ENCODE measurements at regions not wholly inside any gene's neighbourhood (a gene's known extent, or its start where the extent isn't known, plus 50 kb on each side); places are given as distances from the start of the nearest gene placed in this dataset.
"Not testable (repeated sequence)": the region's sequence is repeated elsewhere in the genome, so short reads cannot be mapped to it uniquely, and the experiment has no call there.

DNA sequence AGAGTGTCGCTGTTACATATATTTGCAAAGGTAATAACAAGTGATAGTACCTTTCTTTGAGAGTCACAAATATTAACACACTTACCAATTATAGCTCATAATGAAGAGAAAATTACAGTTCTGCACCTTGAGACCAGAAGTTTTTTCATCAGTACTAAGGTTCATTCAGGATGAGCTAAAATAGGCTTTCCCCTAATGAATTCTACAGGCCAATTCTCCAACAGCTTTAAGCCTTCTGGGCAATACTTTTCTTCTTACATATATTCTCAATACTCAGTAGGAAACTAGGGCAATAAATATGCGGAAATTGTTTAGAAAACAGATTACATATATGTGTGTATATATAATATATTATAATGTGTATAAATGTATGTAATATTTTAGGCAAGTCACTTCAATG is 2672.8 kb upstream of the PCDH20 start:
- H3K36me3 ChIP-seq (ENCODE audit: insufficient read depth, insufficient read length, low read length), result no peaks in the 10 kb centered on the region
- H3K9ac ChIP-seq (ENCODE audit: insufficient read length, low read depth), result no peak overlapping the region
- H3K9me3 ChIP-seq (ENCODE audit: insufficient read depth, low read length), result no peaks in the 10 kb centered on the region
- H3K27me3 ChIP-seq (ENCODE audit: insufficient read depth, insufficient read length), result no peaks in the 10 kb centered on the region
- TF ChIP-seq YY1 (IDR thresholded peaks at IDR 0.05; ENCODE audit: insufficient read depth, insufficient read length) (no peak), SUZ12 (IDR thresholded peaks at IDR 0.05; ENCODE audit: extremely low read depth, insufficient read depth, insufficient read length) (no peak), ZNF274 (IDR thresholded peaks at IDR 0.05; ENCODE audit: low read depth, low read length) (no peak)
- no peak for DNase-seq (ENCODE audit: low read depth, low spot score)
- H3K4me1 ChIP-seq (ENCODE audit: insufficient read depth, insufficient read length), result no peaks in the 10 kb centered on the region
- no peak overlapping the region for H3K4me3 ChIP-seq (ENCODE audit: insufficient read length, low read depth)

GRCh38 chr13:64087624-64088023 is 2672.0 kb upstream of the PCDH20 start:
- Histone ChIP-seq H3K9ac (ENCODE audit: insufficient read length, low read depth) (no peak overlapping the region), H3K4me1 (ENCODE audit: insufficient read depth, insufficient read length) (no peaks in the 10 kb centered on the region), H3K36me3 (ENCODE audit: insufficient read depth, insufficient read length, low read length) (no peaks in the 10 kb centered on the region), H3K4me3 (ENCODE audit: insufficient read length, low read depth) (no peak overlapping the region), H3K27me3 (ENCODE audit: insufficient read depth, insufficient read length) (no peaks in the 10 kb centered on the region), H3K9me3 (ENCODE audit: insufficient read depth, low read length) (no peaks in the 10 kb centered on the region)
- TF ChIP-seq SUZ12 (IDR thresholded peaks at IDR 0.05; ENCODE audit: extremely low read depth, insufficient read depth, insufficient read length) (no peak), ZNF274 (IDR thresholded peaks at IDR 0.05; ENCODE audit: low read depth, low read length) (no peak), YY1 (IDR thresholded peaks at IDR 0.05; ENCODE audit: insufficient read depth, insufficient read length) (no peak)
- no peak for DNase-seq (ENCODE audit: low read depth, low spot score)

GRCh38 chr13:64083811-64084210 is 2668.2 kb upstream of the PCDH20 start:
- Histone ChIP-seq H3K27me3 (ENCODE audit: insufficient read depth, insufficient read length) (no peaks in the 10 kb centered on the region), H3K36me3 (ENCODE audit: insufficient read depth, insufficient read length, low read length) (no peaks in the 10 kb centered on the region), H3K9me3 (ENCODE audit: insufficient read depth, low read length) (no peaks in the 10 kb centered on the region), H3K9ac (ENCODE audit: insufficient read length, low read depth) (no peak overlapping the region), H3K4me1 (ENCODE audit: insufficient read depth, insufficient read length) (no peaks in the 10 kb centered on the region), H3K4me3 (ENCODE audit: insufficient read length, low read depth) (no peak overlapping the region)
- TF ChIP-seq ZNF274 (IDR thresholded peaks at IDR 0.05; ENCODE audit: low read depth, low read length) (no peak), SUZ12 (IDR thresholded peaks at IDR 0.05; ENCODE audit: extremely low read depth, insufficient read depth, insufficient read length) (no peak), YY1 (IDR thresholded peaks at IDR 0.05; ENCODE audit: insufficient read depth, insufficient read length) (no peak)
- no peak for DNase-seq (ENCODE audit: low read depth, low spot score)

- H3K9ac ChIP-seq (ENCODE audit: insufficient read length, low read depth), result no peak overlapping the region
- no peaks in the 10 kb centered on the region for H3K27me3 ChIP-seq (ENCODE audit: insufficient read depth, insufficient read length)
- DNase-seq (ENCODE audit: low read depth, low spot score), result no peak
- no peak overlapping the region for H3K4me3 ChIP-seq (ENCODE audit: insufficient read length, low read depth)
- H3K36me3 ChIP-seq (ENCODE audit: insufficient read depth, insufficient read length, low read length), result no peaks in the 10 kb centered on the region
- no peaks in the 10 kb centered on the region for H3K9me3 ChIP-seq (ENCODE audit: insufficient read depth, low read length)
- H3K4me1 ChIP-seq (ENCODE audit: insufficient read depth, insufficient read length), result no peaks in the 10 kb centered on the region
- TF ChIP-seq SUZ12 (IDR thresholded peaks at IDR 0.05; ENCODE audit: extremely low read depth, insufficient read depth, insufficient read length), result no peak
- no peak for TF ChIP-seq ZNF274 (IDR thresholded peaks at IDR 0.05; ENCODE audit: low read depth, low read length)
- no peak for TF ChIP-seq YY1 (IDR thresholded peaks at IDR 0.05; ENCODE audit: insufficient read depth, insufficient read length)
Observed at GRCh38 chr13:64083396-64083795, 2667.7 kb upstream of the PCDH20 start.

DNA sequence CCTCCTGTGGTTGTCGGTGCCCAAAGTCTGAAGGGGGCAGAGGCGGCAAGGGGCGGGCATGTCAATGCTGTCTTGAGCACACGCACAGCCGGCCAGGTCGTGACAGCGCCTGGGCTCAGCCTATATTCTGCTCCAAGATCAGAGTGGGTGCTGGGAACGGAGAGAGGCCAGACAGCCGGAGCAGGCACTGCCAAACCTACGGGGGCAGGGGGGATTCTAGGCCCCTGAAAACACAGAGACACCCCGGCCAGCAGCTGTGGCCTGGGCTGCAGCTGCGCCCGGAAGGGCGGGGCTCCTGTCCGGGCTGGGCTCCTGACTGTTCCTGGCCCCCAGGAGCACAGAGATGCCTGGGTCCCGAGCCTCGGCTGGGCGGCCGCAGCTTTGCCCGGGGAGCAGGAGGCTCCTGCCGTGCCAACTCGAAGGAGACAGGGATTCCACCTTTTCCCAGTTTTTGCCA is 2662.9 kb upstream of the PCDH20 start:
- H3K36me3 ChIP-seq (ENCODE audit: insufficient read depth, insufficient read length, low read length), result no peaks in the 10 kb centered on the region
- TF ChIP-seq YY1 (IDR thresholded peaks at IDR 0.05; ENCODE audit: insufficient read depth, insufficient read length), result no peak
- TF ChIP-seq SUZ12 (IDR thresholded peaks at IDR 0.05; ENCODE audit: extremely low read depth, insufficient read depth, insufficient read length), result no peak
- no peak for TF ChIP-seq ZNF274 (IDR thresholded peaks at IDR 0.05; ENCODE audit: low read depth, low read length)
- no peaks in the 10 kb centered on the region for H3K9me3 ChIP-seq (ENCODE audit: insufficient read depth, low read length)
- H3K4me1 ChIP-seq (ENCODE audit: insufficient read depth, insufficient read length), result no peaks in the 10 kb centered on the region
- H3K9ac ChIP-seq (ENCODE audit: insufficient read length, low read depth), result no peak overlapping the region
- no peaks in the 10 kb centered on the region for H3K27me3 ChIP-seq (ENCODE audit: insufficient read depth, insufficient read length)
- DNase-seq (ENCODE audit: low read depth, low spot score), result no peak
- H3K4me3 ChIP-seq (ENCODE audit: insufficient read length, low read depth), result no peak overlapping the region

GRCh38 chr13:64078025-64078424 is 2662.4 kb upstream of the PCDH20 start:
- H3K27me3 ChIP-seq (ENCODE audit: insufficient read depth, insufficient read length), result no peaks in the 10 kb centered on the region
- H3K4me1 ChIP-seq (ENCODE audit: insufficient read depth, insufficient read length), result no peaks in the 10 kb centered on the region
- H3K36me3 ChIP-seq (ENCODE audit: insufficient read depth, insufficient read length, low read length), result no peaks in the 10 kb centered on the region
- DNase-seq (ENCODE audit: low read depth, low spot score), result no peak
- H3K4me3 ChIP-seq (ENCODE audit: insufficient read length, low read depth), result no peak overlapping the region
- TF ChIP-seq YY1 (IDR thresholded peaks at IDR 0.05; ENCODE audit: insufficient read depth, insufficient read length), result no peak
- no peak for TF ChIP-seq ZNF274 (IDR thresholded peaks at IDR 0.05; ENCODE audit: low read depth, low read length)
- no peak for TF ChIP-seq SUZ12 (IDR thresholded peaks at IDR 0.05; ENCODE audit: extremely low read depth, insufficient read depth, insufficient read length)
- H3K9ac ChIP-seq (ENCODE audit: insufficient read length, low read depth), result no peak overlapping the region
- H3K9me3 ChIP-seq (ENCODE audit: insufficient read depth, low read length), result no peaks in the 10 kb centered on the region

- H3K27me3 ChIP-seq (ENCODE audit: insufficient read depth, insufficient read length); DNase-seq (ENCODE audit: low read depth, low spot score); H3K4me1 ChIP-seq (ENCODE audit: insufficient read depth, insufficient read length); H3K36me3 ChIP-seq (ENCODE audit: insufficient read depth, insufficient read length, low read length); H3K4me3 ChIP-seq (ENCODE audit: insufficient read length, low read depth); H3K9ac ChIP-seq (ENCODE audit: insufficient read length, low read depth); H3K9me3 ChIP-seq (ENCODE audit: insufficient read depth, low read length): not testable (repeated sequence)
Observed at GRCh38 chr13:64077132-64077835, 2661.6 kb upstream of the PCDH20 start.
